GM12892 (cell line): ENCODE measurements at regions not wholly inside any gene's neighbourhood (a gene's known extent, or its start where the extent isn't known, plus 50 kb on each side); places are given as distances from the start of the nearest gene placed in this dataset.
"Not testable (repeated sequence)": the region's sequence is repeated elsewhere in the genome, so short reads cannot be mapped to it uniquely, and the experiment has no call there.

Source experiments
- DNase-seq: peaks from one replicate; pipeline ENCODE4 v3.0.0; 2011; ENCODE audit not compliant: insufficient read length
- FAIRE-seq: peaks from 2 replicates; lab custom pipeline; 2011; peaks lifted over from hg19 to GRCh38; lab: Jason Lieb, UNC
- POLR2A ChIP-seq: IDR thresholded peaks from 2 replicates; pipeline ENCODE4 v1.6.1; 2011; ENCODE audit warnings: low read depth, low read length, control low read depth
- POLR2AphosphoS5 ChIP-seq: IDR thresholded peaks from 2 replicates; pipeline ENCODE4 v1.6.1; 2011; ENCODE audit warnings: low read depth, low read length, control low read depth
- TAF1 ChIP-seq: IDR thresholded peaks from 2 replicates; pipeline ENCODE4 v1.6.1; 2011; ENCODE audit warnings: low read depth, mild to moderate bottlenecking, control low read depth, low read length, borderline replicate concordance

- TF ChIP-seq POLR2AphosphoS5 (no peak), POLR2A (no peak), TAF1 (no peak)
- FAIRE-seq (no peak), DNase-seq (no peak)
These were observed 179.1 kb upstream of the EYA4 start for GRCh38 chr6:133062077-133062476.

GRCh38 chr6:133062696-133063306, 178.4 kb upstream of the EYA4 start:
- FAIRE-seq (no peak), DNase-seq (no peak)
- TF ChIP-seq POLR2A, result no peak
- no peak for TF ChIP-seq POLR2AphosphoS5
- no peak for TF ChIP-seq TAF1

GRCh38 chr6:133067960-133068359, 173.2 kb upstream of the EYA4 start:
- FAIRE-seq (no peak), DNase-seq (no peak)
- TF ChIP-seq POLR2A (no peak), POLR2AphosphoS5 (no peak), TAF1 (no peak)

DNA sequence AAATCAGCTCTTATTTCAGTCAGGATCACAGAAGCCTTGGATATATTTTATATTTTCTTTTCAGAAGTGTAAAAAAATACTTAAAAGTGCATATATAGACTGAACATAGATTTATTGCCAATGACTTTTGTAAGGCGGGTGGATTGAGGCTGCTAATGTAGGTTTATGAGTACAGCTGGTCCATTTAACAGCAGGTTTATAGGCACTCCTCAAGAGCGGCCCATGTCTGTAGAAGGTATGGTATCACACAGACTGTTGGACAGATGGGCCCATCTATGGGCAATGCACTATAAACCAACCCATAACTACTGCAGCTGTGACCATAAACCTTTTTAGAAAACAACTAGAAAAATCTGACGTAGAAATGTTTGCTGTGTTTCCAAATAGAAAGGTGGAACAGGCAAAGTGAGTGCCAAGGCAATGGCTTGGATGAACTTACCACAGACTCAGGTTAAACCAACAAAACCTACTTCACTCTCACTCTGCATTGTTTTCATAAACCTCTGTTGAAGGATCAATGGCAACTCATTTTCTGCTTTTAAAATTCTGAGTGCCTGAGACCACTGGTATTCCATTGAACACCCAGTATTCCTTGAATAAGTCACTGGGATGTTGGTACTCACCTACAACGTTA, 170.6 kb upstream of the EYA4 start:
- no peak for TF ChIP-seq POLR2AphosphoS5
- no peak for TF ChIP-seq POLR2A
- TF ChIP-seq TAF1, result no peak
- DNase-seq (no peak), FAIRE-seq (no peak)

- TF ChIP-seq POLR2AphosphoS5 (no peak), TAF1 (no peak), POLR2A (no peak)
- FAIRE-seq (no peak), DNase-seq (no peak)
These were observed 161.3 kb upstream of the EYA4 start for GRCh38 chr6:133079901-133080300.

DNA sequence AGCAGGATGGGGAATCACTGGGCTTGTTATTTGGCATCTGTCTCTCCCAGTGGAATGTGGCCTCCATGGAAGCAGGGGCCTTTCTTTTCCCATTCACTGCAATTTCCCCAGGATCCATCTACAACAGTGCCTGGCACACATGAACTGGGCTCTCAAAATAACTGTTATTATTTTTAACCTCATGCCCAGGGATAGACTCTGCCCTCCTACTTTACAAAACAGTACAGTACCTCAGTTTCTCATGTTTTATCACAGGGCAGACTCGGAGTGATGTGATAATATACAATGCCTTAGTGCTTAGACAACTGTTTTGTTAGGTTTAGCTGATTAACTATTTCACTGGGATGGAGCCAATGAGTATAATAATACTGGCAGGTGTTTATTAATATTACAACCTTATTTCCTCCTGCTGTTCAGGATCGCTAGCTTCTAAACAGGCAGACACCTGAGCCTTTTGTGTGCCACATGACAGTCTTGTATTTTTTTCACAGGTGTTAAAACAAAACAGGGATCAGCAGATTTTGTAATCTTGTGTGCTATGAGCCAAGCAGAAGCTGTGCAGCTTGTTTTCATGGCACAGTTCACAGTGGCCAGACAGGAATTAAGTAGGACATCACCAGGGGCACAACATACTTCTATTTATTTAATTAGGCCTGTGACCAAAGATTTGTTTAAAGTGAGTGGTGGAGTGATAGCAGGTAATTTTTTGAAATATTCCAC, 157.7 kb upstream of the EYA4 start:
- TF ChIP-seq POLR2A (no peak), TAF1 (no peak), POLR2AphosphoS5 (no peak)
- no peak for FAIRE-seq
- DNase-seq, result no peak

DNA sequence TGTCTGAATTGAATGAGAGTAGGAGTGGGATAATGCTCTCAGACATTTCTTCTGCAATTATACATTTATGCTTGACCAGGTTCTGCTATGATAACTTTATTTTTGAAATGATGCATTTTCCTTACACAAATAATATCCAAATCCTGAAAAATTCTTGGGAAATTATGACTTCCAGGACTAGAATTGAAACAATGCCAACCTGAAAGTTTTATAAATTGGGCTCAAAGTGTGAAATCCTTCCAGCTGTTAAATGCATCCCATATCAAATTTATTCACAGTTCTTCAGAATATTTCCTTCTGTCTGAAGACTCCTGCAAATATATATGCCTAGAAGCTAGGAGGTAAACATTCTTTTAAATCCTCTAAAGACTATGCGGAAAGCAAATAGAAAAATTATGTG, 155.7 kb upstream of the EYA4 start:
- DNase-seq (no peak), FAIRE-seq (no peak)
- TF ChIP-seq TAF1 (no peak), POLR2A (no peak), POLR2AphosphoS5 (no peak)

GRCh38 chr6:133085896-133086295, 155.3 kb upstream of the EYA4 start:
- DNase-seq, result no peak
- TF ChIP-seq POLR2A, result no peak
- no peak for TF ChIP-seq POLR2AphosphoS5
- TF ChIP-seq TAF1, result no peak
- no peak for FAIRE-seq

GRCh38 chr6:133088931-133089695, 152.0 kb upstream of the EYA4 start:
- no peak for TF ChIP-seq POLR2A
- TF ChIP-seq TAF1, result no peak
- TF ChIP-seq POLR2AphosphoS5, result no peak
- FAIRE-seq, result no peak

DNA sequence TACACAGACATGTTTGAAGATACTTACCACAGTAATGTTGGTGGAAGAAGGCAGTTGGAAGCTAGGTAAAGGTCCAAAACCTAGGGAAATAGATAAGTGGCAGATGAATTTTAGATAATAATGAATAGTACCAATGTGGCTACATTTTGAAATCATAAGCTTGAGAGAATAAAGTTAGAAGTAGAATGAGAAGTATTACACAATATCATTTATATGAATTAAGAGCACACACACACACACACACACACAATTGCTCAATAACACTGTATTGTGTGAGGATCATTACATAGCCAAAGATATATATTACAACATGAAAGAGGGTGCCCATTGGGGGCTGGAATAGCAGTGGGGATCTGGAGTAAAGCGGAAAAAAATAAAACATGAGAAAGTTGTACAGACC, 149.0 kb upstream of the EYA4 start:
- no peak for DNase-seq
- no peak for FAIRE-seq
- TF ChIP-seq POLR2AphosphoS5 (no peak), TAF1 (no peak), POLR2A (no peak)

More at GRCh38 chr6:133088931-133089695, 152.0 kb upstream of the EYA4 start:
- no peak for DNase-seq

DNA sequence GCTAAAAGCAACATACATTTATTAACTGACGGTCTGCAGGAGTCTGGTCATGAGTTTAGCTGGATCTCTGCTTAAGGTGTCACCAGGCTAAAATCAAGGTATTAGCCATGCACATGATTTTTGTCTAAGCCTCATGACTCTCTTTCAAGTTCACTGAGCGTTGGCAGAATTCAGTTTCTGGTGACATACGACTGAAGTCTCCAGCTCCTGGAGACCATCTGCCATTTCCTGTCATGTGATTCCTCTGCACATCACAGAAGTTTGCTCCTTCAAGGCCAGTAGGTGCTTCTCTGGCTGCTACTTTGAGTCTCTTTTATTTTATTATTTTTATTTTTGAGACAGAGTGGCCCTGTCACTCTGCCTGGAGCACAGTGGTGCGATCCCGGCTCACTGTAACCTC, 148.4 kb upstream of the EYA4 start:
- DNase-seq (no peak), FAIRE-seq (no peak)
- TF ChIP-seq TAF1, result no peak
- no peak for TF ChIP-seq POLR2AphosphoS5
- no peak for TF ChIP-seq POLR2A

- not testable (repeated sequence) for FAIRE-seq
These were observed 147.9 kb upstream of the EYA4 start for GRCh38 chr6:133093211-133093610.

More at GRCh38 chr6:133093211-133093610, 147.9 kb upstream of the EYA4 start:
- not testable (repeated sequence) for DNase-seq
